Breast epithelium (tissue), 3 donors: ENCODE measurements at regions not wholly inside any gene's neighbourhood (a gene's known extent, or its start where the extent isn't known, plus 50 kb on each side); places are given as distances from the start of the nearest gene placed in this dataset.

Experiments
- CTCF ChIP-seq, 3 donors: fragments of 450-650 bp; IDR thresholded peaks; one replicate each; pipeline ENCODE4 v1.5.1; 2016 to 2017; ENCODE audit warnings: antibody characterized with exemption in 3 of 3, mild to moderate bottlenecking in 3 of 3, moderate library complexity in 3 of 3
- POLR2A ChIP-seq: fragments of 450-650 bp; IDR thresholded peaks from one replicate; pipeline ENCODE4 v1.6.1; 2016; ENCODE audit warnings: antibody characterized with exemption, mild to moderate bottlenecking, moderate library complexity
- POLR2AphosphoS5 ChIP-seq, 3 donors: sonication (generic); formaldehyde crosslinking; IDR thresholded peaks; one replicate each; pipeline ENCODE4 v1.6.1; 2017; ENCODE audit warnings: antibody characterized with exemption in 3 of 3

GRCh38 chr12:63354969-63355368 lies 204.0 kb upstream of the AVPR1A start:
- no peak for TF ChIP-seq CTCF (IDR thresholded peaks at IDR 0.05)
- TF ChIP-seq POLR2A, result no peak
- TF ChIP-seq POLR2AphosphoS5 (IDR thresholded peaks at IDR 0.05), result no peak
